ENCODE measurements at regions not wholly inside any gene's neighbourhood (a gene's known extent, or its start where the extent isn't known, plus 50 kb on each side); places are given as distances from the start of the nearest gene placed in this dataset.

DNA sequence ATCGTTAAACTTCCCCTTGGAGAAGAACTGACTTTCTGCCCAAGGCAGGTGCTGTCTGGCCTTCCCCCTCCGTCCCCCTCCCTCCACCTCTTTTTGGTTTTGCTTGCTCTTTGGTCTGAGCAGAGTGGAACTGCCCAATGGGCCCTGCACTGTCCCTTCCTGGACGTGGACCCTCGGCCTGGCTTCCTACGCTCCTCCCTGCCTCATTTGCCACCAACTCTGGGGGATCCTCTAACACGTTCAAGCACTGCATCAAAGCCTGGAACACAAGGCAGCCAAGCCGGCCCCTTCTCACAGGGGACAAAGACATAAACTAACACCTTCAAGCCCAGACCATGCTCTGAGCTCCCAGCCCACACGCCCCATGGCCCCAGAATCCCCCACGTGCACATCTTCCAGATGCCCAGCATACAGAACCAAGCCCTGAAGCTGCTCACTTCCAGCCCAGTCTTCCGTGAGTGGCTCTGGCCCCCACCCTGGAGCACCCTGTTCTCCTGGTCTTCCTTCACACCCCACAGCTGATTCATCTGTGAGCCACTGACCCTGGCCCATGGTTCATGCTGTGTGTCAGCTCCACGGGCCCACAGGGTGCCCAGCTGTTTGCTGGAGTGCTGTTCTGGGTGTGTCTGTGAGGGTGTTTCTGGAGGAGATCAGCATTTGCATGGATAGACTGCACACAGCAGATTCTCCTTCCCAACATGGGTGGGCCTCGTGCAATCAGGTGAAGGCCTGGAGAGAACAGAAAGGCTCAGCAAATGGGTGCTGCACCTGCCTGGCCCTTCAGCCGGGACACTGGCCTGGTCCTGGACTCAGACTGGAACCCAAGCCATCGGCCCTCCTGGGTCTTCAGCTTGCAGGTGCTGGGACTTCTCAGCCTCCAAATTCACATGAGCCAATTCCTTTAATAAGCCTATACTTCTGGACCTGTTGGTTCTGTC, 247.1 kb upstream of the SALL3 start:
- Mint-ChIP-seq H3K4me1 (ENCODE audit: low read depth) (peaks cover 11% of the 10 kb centered on the region), H3K27ac (no peak overlapping the region), H3K9me3 (ENCODE audit: low read depth) (no peaks in the 10 kb centered on the region)

DNA sequence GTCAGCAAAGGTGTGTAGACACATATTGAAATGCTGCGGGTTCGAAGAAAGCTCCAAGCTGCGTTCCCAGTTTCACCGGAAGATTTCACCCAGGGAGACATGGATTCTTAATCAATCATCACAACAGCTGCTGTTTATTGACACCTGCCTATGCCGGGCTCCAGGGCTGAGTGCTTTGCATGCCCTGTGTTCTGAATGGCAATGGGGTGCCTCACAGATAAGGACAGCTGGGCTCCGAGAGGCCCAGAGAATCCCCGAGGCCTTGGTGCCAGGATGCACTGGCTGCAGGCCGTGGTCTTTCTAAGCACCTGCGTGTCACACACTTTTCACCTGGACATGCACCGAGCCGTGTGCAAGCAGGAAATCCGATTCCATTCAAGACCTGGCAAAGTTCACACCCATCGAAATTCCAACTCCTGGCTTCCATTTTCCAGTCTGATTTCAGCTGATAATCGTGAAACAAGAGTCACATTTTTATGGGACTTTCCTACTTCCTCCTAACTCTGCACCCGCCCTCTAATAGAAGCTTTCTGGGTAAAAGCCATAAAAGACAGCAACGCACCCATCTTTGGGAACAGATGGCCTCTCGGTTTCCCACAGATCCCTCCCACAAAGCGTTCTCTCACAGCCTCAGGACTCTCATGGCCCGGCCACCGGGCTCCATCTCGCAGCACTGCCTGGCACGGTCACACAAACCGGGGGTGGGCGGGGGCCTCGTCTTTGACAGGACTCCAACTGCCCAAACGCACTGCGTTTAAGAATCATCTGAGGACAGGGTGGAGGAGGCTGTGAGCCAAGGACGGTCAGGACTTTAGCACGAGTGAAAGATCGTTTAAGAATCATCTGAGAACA, 245.6 kb upstream of the SALL3 start:
- Mint-ChIP-seq H3K9me3 (ENCODE audit: low read depth) (no peaks in the 10 kb centered on the region), H3K27me3 (peaks cover 24% of the 10 kb centered on the region)

More for the DNA sequence above, 247.1 kb upstream of the SALL3 start:
- TF ChIP-seq, protein P1, sequence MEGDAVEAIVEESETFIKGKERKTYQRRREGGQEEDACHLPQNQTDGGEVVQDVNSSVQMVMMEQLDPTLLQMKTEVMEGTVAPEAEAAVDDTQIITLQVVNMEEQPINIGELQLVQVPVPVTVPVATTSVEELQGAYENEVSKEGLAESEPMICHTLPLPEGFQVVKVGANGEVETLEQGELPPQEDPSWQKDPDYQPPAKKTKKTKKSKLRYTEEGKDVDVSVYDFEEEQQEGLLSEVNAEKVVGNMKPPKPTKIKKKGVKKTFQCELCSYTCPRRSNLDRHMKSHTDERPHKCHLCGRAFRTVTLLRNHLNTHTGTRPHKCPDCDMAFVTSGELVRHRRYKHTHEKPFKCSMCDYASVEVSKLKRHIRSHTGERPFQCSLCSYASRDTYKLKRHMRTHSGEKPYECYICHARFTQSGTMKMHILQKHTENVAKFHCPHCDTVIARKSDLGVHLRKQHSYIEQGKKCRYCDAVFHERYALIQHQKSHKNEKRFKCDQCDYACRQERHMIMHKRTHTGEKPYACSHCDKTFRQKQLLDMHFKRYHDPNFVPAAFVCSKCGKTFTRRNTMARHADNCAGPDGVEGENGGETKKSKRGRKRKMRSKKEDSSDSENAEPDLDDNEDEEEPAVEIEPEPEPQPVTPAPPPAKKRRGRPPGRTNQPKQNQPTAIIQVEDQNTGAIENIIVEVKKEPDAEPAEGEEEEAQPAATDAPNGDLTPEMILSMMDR (IDR thresholded peaks at IDR 0.05; ENCODE audit: unreplicated experiment): no peak
- Mint-ChIP-seq H3K27me3 (peaks cover 24% of the 10 kb centered on the region), H3K36me3 (ENCODE audit: insufficient read depth) (no peaks in the 10 kb centered on the region), H3K4me3 (ENCODE audit: low read depth) (no peak overlapping the region)
- no peak for DNase-seq (ENCODE audit: low spot score, unreplicated experiment)

DNA sequence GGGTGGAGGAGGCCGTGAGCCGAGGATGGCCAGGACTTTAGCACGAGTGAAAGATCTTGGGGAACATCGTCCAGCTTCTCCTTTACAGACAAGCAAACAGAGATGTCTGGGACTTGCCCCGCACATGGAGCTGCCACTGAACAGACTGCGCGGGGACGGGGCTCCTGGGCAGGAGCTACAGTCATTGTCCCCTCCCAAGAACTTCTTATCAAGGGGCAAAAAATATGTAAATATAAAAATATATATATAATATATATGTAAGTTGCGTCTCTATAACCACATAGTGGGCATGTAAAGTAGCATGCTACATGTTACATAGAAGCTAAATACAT, 245.0 kb upstream of the SALL3 start:
- peaks cover 11% of the 10 kb centered on the region for H3K4me1 Mint-ChIP-seq (ENCODE audit: low read depth)

More for the DNA sequence above, 245.6 kb upstream of the SALL3 start:
- Mint-ChIP-seq H3K36me3 (ENCODE audit: insufficient read depth) (no peaks in the 10 kb centered on the region), H3K4me3 (ENCODE audit: low read depth) (no peak overlapping the region), H3K27ac (no peak overlapping the region), H3K4me1 (ENCODE audit: low read depth) (peaks cover 11% of the 10 kb centered on the region)
- TF ChIP-seq, protein P1 (IDR thresholded peaks at IDR 0.05; ENCODE audit: unreplicated experiment): no peak
- DNase-seq (ENCODE audit: low spot score, unreplicated experiment): no peak

DNA sequence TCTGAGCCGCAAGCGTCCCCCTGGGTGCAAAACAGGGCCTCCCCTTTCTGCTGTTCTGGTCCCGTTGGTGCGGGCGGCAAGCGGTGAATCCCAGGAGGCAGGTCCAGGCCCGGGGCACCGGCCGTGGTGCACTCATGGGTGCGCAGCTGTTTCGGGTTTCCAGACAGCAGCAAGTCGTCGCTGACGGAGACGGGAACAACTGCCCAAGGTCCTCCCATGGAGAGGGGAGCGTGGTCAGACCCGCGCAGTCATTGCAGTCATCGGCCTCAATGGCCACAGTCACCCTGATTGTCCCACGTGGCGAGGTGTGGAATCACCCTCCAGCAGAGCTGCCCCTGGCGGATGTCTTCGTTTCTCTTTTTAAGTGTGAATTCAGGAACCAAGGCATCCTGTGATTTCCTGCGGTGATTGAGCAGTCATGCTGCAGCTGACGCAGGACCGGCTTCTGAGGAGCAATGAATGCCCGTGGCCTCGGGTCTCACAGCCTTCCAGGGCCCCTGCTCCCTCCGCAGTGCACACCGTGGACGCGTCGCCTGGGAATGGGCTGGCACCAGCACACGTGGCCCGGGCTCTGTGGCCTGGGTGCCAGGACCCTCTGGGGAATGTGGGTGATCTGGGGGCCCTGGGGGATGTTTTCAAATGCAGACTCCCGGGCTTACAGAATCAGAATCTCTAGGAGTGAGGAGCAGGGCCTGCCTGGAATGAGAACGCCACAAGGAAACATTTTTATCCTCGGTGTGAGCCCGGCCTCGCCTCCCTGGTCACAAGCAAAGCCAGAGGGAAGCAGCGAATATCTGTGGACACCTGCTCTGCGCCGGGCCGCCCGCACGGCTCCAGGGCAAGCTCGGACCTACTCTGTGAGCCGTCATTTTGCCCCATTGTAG, 244.2 kb upstream of the SALL3 start:
- H3K27ac Mint-ChIP-seq: no peak overlapping the region
- no peak overlapping the region for H3K4me3 Mint-ChIP-seq (ENCODE audit: low read depth)
- H3K36me3 Mint-ChIP-seq (ENCODE audit: insufficient read depth): no peaks in the 10 kb centered on the region
- TF ChIP-seq, protein P1 (IDR thresholded peaks at IDR 0.05; ENCODE audit: unreplicated experiment): no peak
- peaks cover 11% of the 10 kb centered on the region for H3K4me1 Mint-ChIP-seq (ENCODE audit: low read depth)
- no peak for DNase-seq (ENCODE audit: low spot score, unreplicated experiment)
- no peaks in the 10 kb centered on the region for H3K9me3 Mint-ChIP-seq (ENCODE audit: low read depth)
- H3K27me3 Mint-ChIP-seq: peaks cover 22% of the 10 kb centered on the region

More for the DNA sequence above, 245.0 kb upstream of the SALL3 start:
- no peak overlapping the region for H3K27ac Mint-ChIP-seq
- peaks cover 26% of the 10 kb centered on the region for H3K27me3 Mint-ChIP-seq
- TF ChIP-seq, protein P1 (IDR thresholded peaks at IDR 0.05; ENCODE audit: unreplicated experiment): no peak
- no peak for DNase-seq (ENCODE audit: low spot score, unreplicated experiment)
- no peaks in the 10 kb centered on the region for H3K9me3 Mint-ChIP-seq (ENCODE audit: low read depth)
- no peak overlapping the region for H3K4me3 Mint-ChIP-seq (ENCODE audit: low read depth)
- H3K36me3 Mint-ChIP-seq (ENCODE audit: insufficient read depth): no peaks in the 10 kb centered on the region
